Mononuclear cell (primary cell): ENCODE measurements at regions not wholly inside any gene's neighbourhood (a gene's known extent, or its start where the extent isn't known, plus 50 kb on each side); places are given as distances from the start of the nearest gene placed in this dataset.

Experiments
- H3K27me3 ChIP-seq: 2 replicates; pipeline ENCODE4 v1.6.0; 2011; ENCODE audit warnings: low read length, control low read depth; ENCODE audit not compliant: insufficient read depth
- H3K4me1 ChIP-seq: 2 replicates; pipeline ENCODE4 v1.5.1; 2011; ENCODE audit warnings: mild to moderate bottlenecking, low read length, control low read depth; ENCODE audit not compliant: insufficient read depth
- H3K4me3 ChIP-seq: 2 replicates; pipeline ENCODE4 v1.5.1; 2011; ENCODE audit warnings: mild to moderate bottlenecking, low read length, moderate library complexity
- H3K9me3 ChIP-seq: 2 replicates; pipeline ENCODE4 v1.5.1; 2011; ENCODE audit warnings: low read depth, mild to moderate bottlenecking, control low read depth, low read length

DNA sequence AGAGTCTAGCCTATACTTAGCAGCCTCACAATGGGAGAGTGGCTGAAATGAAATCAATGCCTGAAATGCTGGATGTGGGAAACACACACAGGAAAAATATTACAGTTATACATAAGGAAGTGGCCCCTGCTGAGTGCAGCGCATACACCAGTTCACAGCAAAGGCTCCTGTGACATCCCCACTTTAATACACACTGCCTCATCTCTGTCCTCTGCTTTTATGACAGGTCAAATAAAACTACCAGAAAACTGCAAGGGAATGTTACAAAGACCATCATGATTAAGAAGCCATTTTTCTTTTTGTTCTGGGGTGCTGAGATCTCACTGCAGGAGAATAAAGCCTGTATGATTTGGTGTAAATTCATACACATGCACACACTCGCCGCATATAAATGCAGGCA lies 214.3 kb downstream of the ARRDC4 start:
- H3K9me3 ChIP-seq = no peaks in the 10 kb centered on the region
- H3K27me3 ChIP-seq = peaks cover 3% of the 10 kb centered on the region
- no peaks in the 10 kb centered on the region for H3K4me1 ChIP-seq
- H3K4me3 ChIP-seq = no peak overlapping the region

DNA sequence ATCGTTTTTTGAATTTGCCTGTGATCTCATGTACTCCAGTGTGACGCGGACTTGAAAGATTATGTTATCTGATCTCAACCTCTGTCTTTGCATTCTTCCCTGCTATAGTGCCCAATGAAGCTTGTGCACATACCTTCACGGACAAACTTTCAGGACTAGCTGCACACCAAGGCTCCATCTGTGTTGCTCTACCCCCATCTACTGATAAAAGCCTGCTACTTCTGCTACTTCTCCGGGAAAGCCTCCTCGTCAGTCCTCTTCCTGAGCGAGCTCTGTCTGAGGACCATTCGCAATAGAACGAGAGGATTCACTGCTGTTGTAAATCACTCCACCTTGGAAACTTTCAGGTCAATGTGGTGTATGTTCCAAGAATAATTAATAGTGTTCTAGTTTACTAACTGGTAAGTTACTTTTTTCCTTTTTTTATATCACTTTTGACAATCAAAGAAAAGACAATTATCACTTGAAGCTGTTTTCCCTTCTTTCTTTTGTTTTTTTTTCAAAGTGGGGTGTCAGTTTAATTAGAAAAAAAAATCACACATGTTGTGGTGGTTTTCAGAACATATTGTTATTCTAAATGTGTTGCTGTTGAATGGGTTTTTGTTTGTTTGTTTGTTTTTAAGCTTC lies 217.6 kb downstream of the ARRDC4 start:
- H3K4me3 ChIP-seq = no peak overlapping the region
- H3K9me3 ChIP-seq = no peaks in the 10 kb centered on the region
- peaks cover 3% of the 10 kb centered on the region for H3K27me3 ChIP-seq
- no peaks in the 10 kb centered on the region for H3K4me1 ChIP-seq

DNA sequence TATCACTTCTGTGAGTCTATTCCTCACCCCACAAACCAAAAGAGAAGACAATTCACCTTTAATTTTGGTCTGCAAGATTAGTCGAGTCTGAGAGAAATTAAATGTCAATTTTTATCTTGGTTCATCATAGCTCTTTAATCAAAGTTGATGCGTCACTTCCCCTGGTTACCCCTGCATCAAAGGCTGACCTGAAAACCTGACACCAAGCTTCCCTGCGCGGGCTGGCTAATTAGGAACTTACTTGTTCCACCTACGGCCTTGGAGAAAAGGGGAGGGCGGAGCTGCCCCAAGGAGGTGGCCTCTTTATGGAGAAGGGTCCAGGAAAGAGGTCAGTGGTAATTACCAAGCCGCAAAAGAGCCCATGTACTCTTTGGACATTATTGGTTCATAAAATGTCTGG lies 218.4 kb downstream of the ARRDC4 start:
- Histone ChIP-seq H3K4me1 (no peaks in the 10 kb centered on the region), H3K4me3 (no peak overlapping the region), H3K9me3 (no peaks in the 10 kb centered on the region), H3K27me3 (peaks cover 3% of the 10 kb centered on the region)

DNA sequence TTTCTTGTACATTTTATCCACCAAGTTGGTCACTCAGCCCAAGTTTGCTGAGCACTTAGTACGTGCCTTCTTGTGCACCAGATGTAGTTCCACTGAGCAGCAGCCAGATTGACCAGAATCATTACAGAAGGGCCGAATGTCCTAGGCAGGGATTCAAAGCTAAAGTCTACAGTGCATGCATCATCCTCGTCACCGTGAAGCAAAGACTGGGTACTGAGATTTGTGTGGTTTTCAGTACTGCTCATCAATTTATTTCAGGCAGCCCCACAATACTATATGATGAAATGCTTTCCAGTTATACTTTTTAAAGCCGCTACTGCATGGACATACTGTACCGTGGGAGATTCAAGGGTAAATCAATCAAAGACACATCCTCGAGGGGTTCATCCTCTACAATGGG lies 227.0 kb downstream of the ARRDC4 start:
- Histone ChIP-seq H3K9me3 (no peaks in the 10 kb centered on the region), H3K4me1 (no peaks in the 10 kb centered on the region), H3K4me3 (no peak overlapping the region), H3K27me3 (no peaks in the 10 kb centered on the region)

DNA sequence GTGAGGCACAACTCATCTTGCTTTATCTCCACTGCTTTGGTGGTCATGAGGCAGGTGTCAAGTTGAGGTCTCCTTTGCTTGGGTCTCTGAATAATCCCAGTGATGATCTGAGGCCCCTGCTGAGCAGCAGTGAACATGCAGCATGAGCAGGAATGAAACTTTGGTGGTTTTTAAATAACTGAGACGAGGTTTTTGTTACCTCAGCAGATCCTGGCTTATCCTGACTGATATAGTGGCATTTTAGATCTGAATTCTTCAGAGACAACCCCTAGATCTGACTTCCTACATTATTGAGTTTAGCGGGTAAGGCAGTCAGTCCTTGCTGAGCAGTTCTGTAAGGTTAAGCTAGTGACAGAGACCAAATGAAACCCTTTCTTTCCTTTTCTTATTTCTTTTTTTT lies 230.4 kb downstream of the ARRDC4 start:
- Histone ChIP-seq H3K9me3 (no peaks in the 10 kb centered on the region), H3K27me3 (no peaks in the 10 kb centered on the region), H3K4me1 (no peaks in the 10 kb centered on the region), H3K4me3 (no peak overlapping the region)

DNA sequence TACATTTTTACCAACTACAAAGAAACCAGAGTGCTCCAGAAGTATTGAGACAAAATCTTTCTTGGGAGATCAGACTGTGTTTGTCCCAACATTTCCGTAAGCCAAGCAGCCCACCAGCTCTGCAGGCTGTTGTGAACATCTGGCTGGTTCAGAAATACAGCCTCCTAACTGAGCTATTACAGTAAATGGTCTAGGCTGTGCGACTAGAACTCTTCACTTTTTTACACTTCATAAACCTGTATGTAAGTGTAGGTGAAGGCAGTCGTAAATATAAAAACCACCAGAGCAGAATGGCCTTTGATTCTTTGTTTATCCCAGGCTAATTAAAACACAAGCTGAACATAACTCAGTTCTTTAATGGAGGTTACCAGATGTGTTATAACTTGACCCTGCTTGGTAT lies 235.3 kb downstream of the ARRDC4 start:
- Histone ChIP-seq H3K4me3 (no peak overlapping the region), H3K9me3 (no peaks in the 10 kb centered on the region), H3K27me3 (no peaks in the 10 kb centered on the region), H3K4me1 (no peaks in the 10 kb centered on the region)

DNA sequence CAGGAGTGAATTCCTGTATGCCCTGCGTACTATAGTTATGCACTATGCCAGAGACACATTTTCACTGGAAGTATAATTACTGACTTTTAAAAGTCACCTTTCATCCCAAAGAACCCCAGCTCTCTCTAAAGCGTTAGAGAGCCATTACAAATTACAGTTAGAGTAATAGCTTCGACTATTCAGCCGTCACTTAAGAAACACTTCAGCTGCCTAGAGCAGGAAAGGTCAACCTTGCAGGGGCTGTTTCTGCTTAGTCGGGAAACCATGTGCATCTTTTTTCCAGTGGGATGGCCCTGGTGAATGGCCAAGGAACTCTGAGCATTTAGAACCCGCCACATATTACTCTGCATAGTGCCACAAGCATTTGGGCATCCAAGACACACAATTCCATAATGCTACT lies 235.9 kb downstream of the ARRDC4 start:
- Histone ChIP-seq H3K9me3 (no peaks in the 10 kb centered on the region), H3K27me3 (no peaks in the 10 kb centered on the region), H3K4me3 (no peak overlapping the region), H3K4me1 (no peaks in the 10 kb centered on the region)

DNA sequence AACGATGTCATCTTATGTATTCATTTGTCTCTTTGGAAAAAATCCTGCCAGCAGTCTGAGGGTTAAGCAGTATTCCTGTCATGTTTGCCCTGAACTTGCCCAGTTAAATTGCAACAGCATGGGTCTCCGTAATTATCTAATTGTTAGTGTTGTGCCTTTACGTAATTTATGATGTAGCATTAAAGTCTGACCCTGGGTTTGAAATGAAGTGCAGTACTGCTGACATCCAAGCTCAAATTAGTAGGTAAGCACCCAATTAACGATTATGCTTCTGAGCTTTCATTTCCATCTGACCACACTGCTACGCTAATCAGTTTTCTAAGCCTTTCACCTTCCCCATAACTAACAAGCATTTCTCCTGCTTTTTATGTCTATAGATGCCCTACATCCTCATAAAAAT lies 241.8 kb downstream of the ARRDC4 start:
- no peaks in the 10 kb centered on the region for H3K4me1 ChIP-seq
- no peaks in the 10 kb centered on the region for H3K9me3 ChIP-seq
- no peak overlapping the region for H3K4me3 ChIP-seq
- H3K27me3 ChIP-seq = no peaks in the 10 kb centered on the region

DNA sequence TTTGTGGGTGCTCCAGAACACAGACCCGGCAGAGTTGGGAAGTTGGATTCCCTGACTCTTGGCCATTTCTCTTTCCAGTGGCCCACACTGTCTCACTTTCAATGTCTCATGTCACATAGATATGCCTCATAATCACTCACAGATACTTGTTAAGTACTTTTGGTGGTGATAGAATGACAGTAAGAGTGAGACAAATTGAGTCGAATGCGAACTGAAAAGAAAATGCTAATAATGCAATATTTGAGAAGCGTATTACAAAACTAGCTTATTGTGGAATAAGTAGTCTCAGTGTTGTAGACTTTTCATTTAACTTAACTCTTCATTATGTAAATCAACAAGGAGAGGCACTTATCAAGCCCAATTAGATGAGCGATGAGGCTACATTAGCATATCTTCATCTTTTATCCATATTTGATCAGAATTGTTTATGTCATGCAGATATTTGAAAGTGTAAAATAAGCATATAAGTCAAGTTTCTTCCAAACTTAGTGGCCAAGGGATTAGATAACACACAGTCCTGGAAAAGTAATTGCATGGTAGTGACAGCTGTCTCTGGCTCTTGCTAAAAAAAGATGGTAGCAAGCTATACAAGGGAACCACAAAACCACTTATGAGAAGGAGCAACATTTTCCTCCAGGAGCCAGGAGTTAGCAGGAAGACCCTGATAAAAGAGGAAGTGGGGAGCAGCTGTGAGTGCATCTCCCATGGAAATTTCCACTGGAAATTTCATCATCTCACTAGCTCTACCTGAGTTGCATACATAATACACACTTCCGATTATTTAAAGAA lies 243.6 kb downstream of the ARRDC4 start:
- Histone ChIP-seq H3K4me1 (no peaks in the 10 kb centered on the region), H3K27me3 (no peaks in the 10 kb centered on the region), H3K4me3 (no peak overlapping the region), H3K9me3 (no peaks in the 10 kb centered on the region)

DNA sequence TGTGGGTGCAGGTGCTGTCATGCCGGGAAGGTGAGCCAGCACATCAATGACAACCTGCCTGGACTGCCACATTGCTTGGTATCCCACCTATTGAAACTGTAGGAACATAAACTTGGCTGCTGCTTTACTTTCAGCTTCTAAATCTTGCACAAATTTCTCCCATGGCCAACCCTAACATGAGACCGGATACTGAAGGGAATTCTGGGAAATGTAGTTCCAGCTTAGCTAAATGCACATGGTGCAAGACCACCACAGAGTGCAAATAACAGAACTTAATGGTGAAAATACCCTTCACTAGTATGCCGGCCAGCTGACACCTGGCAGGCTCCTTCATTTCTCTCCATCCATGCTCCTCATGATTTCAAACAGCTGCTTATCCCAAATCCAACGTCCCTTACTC lies 247.4 kb downstream of the ARRDC4 start:
- Histone ChIP-seq H3K27me3 (no peaks in the 10 kb centered on the region), H3K4me1 (no peaks in the 10 kb centered on the region), H3K4me3 (no peak overlapping the region)

DNA sequence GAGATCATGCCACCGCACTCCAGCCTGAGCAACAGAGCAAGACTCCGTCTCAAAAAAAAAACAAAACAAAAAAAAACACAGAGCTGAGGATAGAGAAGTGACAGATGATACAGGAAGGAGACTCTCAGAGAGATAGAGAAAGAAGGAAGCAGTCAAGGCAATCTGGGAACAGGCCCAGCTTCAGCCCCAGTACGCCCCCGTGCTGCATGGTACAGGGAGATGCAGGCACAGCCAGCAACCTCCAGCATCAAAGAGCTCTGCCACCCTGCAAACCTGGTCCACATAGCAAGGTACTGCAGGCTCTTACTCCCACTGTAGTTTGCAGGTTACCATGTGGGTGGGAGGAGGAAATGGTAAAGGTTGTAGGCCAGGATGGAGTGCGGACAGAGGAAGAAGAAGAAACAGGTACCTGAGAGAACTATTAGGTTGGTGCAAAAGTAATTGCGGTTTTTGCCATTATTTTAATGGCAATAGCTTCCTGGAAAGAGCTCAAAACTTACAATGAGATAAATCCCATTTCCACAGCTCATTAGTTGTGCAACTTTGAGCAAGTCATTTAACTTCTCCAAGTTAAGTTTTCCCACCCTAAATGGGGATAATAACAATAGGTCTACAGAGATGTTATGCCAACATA lies 253.0 kb downstream of the ARRDC4 start:
- Histone ChIP-seq H3K4me1 (no peaks in the 10 kb centered on the region), H3K27me3 (no peaks in the 10 kb centered on the region), H3K9me3 (no peaks in the 10 kb centered on the region), H3K4me3 (no peak overlapping the region)

More for the DNA sequence above, 247.4 kb downstream of the ARRDC4 start:
- H3K9me3 ChIP-seq = no peaks in the 10 kb centered on the region

DNA sequence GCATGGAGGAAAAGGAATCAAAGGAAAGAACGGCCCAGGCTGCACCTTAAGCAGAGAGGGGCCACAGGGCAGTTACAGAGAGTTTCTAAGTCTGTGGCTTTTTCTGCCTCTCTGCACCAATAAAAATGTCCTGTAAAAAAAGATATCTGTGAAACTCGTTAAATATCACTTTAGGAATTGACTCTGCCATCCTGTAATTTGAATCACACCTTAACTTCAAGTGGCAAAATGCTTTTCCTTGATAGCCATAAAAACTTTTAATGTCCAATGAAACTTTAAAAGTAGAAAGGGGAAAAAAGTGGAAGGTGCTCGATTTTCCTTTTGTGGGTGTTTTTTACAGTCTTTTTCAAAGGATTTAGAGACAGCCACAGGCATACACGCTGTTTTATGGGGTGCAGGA lies 255.7 kb downstream of the ARRDC4 start:
- Histone ChIP-seq H3K9me3 (no peaks in the 10 kb centered on the region), H3K4me3 (no peak overlapping the region), H3K27me3 (no peaks in the 10 kb centered on the region), H3K4me1 (no peaks in the 10 kb centered on the region)

DNA sequence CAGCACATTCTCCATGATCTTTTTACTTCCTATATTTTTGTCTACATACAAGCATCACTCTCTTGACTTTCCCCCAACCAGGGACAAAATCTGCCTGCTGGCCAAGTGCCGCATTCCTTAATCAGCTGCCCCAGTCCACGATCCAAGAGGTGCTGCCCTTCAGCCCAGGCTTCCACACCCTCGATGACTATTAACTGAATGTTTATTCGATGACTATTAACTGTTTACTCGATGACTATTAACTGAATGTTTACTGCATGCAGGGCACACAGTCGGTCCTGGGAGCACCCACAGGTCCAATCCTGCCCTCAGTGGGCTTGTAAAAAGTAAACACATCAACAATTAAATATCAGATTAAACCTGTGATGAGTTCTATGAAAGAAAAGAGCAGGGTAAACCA lies 256.9 kb downstream of the ARRDC4 start:
- H3K4me3 ChIP-seq = no peak overlapping the region
- no peaks in the 10 kb centered on the region for H3K9me3 ChIP-seq
- no peaks in the 10 kb centered on the region for H3K27me3 ChIP-seq
- no peaks in the 10 kb centered on the region for H3K4me1 ChIP-seq

DNA sequence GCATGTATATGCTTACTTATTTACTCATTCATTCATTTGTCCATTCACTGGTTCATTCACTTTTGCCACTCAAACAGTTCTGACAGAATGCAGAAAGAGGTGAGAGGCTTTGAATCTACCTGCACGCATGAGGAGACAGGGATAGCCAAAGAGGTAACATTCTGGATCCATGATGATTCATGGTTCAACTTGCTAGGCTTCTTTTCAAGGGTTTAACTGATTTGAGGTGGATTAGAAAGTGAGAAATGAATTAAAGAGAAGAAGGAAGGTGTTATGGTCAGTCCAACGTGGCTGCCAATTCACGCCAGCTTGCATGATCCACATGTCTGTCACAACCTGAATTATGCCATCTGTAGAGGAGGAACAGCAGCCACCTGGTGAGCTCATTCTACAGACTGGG lies 260.6 kb downstream of the ARRDC4 start:
- H3K4me1 ChIP-seq = no peaks in the 10 kb centered on the region
- H3K27me3 ChIP-seq = no peaks in the 10 kb centered on the region
- H3K9me3 ChIP-seq = no peaks in the 10 kb centered on the region
- no peak overlapping the region for H3K4me3 ChIP-seq

DNA sequence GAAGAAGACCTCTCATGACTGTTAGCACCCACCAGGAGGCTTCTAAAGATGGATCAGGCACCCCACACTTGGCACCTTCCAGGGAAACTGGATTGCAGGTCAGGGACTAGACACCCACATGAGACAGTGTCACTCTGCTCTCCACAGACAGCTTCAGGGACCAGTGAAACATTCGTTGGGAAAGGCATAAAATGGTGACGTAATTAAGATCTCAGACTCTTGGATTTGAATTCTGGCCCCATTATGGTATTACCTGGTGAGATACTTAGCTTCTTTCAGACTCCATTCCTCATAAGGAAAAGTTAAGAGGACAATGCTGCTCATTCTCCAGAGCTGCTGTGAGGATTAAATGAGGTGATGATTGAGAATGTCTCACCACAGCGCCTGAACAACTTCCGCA lies 261.1 kb downstream of the ARRDC4 start:
- Histone ChIP-seq H3K27me3 (no peaks in the 10 kb centered on the region), H3K4me1 (no peaks in the 10 kb centered on the region), H3K4me3 (no peak overlapping the region), H3K9me3 (no peaks in the 10 kb centered on the region)

DNA sequence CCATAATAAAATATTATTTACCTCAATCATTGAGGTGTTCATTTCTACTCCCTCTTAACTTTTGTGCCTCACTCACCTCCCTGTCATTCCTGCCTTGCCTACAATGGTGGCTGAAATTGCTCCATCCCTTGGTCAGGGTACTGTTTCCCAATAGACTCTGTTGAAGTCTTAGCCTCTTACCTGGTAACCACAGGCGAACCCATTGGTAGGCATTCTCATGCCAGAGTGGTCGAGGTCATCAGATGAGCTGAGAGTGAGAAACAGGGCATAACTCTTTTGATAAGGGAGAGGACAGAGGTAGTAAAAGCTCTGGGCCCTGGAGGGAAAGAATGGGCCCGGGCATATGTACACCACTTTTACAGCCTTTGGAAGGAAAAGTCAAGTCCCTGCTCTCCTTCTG lies 265.6 kb downstream of the ARRDC4 start:
- no peaks in the 10 kb centered on the region for H3K4me1 ChIP-seq
- H3K4me3 ChIP-seq = no peak overlapping the region
- H3K27me3 ChIP-seq = no peaks in the 10 kb centered on the region
- H3K9me3 ChIP-seq = no peaks in the 10 kb centered on the region
